BLaER1 treated with 17β-estradiol and CSF1 and Interleukin-3, amounts not matched to agents 10 nM and 100 nM (cell line): ENCODE measurements at regions not wholly inside any gene's neighbourhood (a gene's known extent, or its start where the extent isn't known, plus 50 kb on each side); places are given as distances from the start of the nearest gene placed in this dataset.

Source experiments
- H3K27ac ChIP-seq, 11 experiments: shearing (Covaris generic); formaldehyde crosslinking; 2 replicates each; pipeline ENCODE4 v1.8.1; 2022
- H3K27me3 ChIP-seq, 11 experiments: shearing (Covaris generic); formaldehyde crosslinking; 2 replicates each; pipeline ENCODE4 v1.8.1; 2022
- H3K36me3 ChIP-seq, 11 experiments: shearing (Covaris generic); formaldehyde crosslinking; 2 replicates each; pipeline ENCODE4 v1.8.1; 2022
- H3K4me1 ChIP-seq, 10 experiments: shearing (Covaris generic); formaldehyde crosslinking; 2 replicates each; pipeline ENCODE4 v1.8.1; 2022
- H3K4me2 ChIP-seq, 11 experiments: shearing (Covaris generic); formaldehyde crosslinking; 2 replicates each; pipeline ENCODE4 v1.8.1; 2022
- H3K4me3 ChIP-seq, 10 experiments: shearing (Covaris generic); formaldehyde crosslinking; 2 replicates each; pipeline ENCODE4 v1.8.1; 2022
- H3K9ac ChIP-seq, 11 experiments: shearing (Covaris generic); formaldehyde crosslinking; 2 replicates each; pipeline ENCODE4 v1.8.1; 2022
- H3K9me3 ChIP-seq, 11 experiments: shearing (Covaris generic); formaldehyde crosslinking; replicated peaks in 1 of 11; 2 replicates each; pipeline ENCODE4 v1.8.1; 2022
- H4K20me1 ChIP-seq, 11 experiments: shearing (Covaris generic); formaldehyde crosslinking; 2 replicates each; pipeline ENCODE4 v1.8.1; 2022
- Cebpa-rat ChIP-seq, 11 experiments: shearing (Covaris generic); IDR thresholded peaks; 2 replicates each; pipeline ENCODE4 v1.8.1; 2022

GRCh38 chr2:106618614-106619013, 131.4 kb downstream of the CD8B2 start:
- no peaks in the 10 kb centered on the region for H4K20me1 ChIP-seq
- H3K4me1 ChIP-seq = no peaks in the 10 kb centered on the region
- H3K4me3 ChIP-seq = no peak overlapping the region
- no peak overlapping the region for H3K4me2 ChIP-seq
- no peak overlapping the region for H3K27ac ChIP-seq
- H3K9me3 ChIP-seq = 0 out of 22 replicates have a peak, but pooled peaks cover 0 to 3% (median 0%) of the 10 kb centered on the region in 11 experiments
- no peaks in the 10 kb centered on the region for H3K27me3 ChIP-seq
- no peak for TF ChIP-seq Cebpa-rat (IDR thresholded peaks at IDR 0.05)
- no peaks in the 10 kb centered on the region for H3K36me3 ChIP-seq
- no peak overlapping the region for H3K9ac ChIP-seq

- no peak overlapping the region for H3K9ac ChIP-seq
- H3K27me3 ChIP-seq = no peaks in the 10 kb centered on the region
- H3K4me2 ChIP-seq = no peak overlapping the region
- no peak overlapping the region for H3K4me3 ChIP-seq
- H3K4me1 ChIP-seq = no peaks in the 10 kb centered on the region
- peaks cover 13 to 19% (median 15%) of the 10 kb centered on the region in 11 experiments for H3K9me3 ChIP-seq
- peaks cover 0 to 5% (median 0%) of the 10 kb centered on the region in 11 experiments; a peak in 1 of 22 replicates for H3K36me3 ChIP-seq
- H4K20me1 ChIP-seq = no peaks in the 10 kb centered on the region
- no peak overlapping the region for H3K27ac ChIP-seq
- TF ChIP-seq Cebpa-rat (IDR thresholded peaks at IDR 0.05) = no peak
Measured at GRCh38 chr2:106623456-106623855, 136.3 kb downstream of the CD8B2 start.

GRCh38 chr2:106624787-106625380, 137.7 kb downstream of the CD8B2 start:
- Histone ChIP-seq H3K4me3 (no peak overlapping the region), H3K9me3 (peaks cover 19 to 30% (median 24%) of the 10 kb centered on the region in 11 experiments), H3K27ac (no peak overlapping the region), H3K9ac (no peak overlapping the region), H4K20me1 (no peaks in the 10 kb centered on the region), H3K36me3 (peaks cover 0 to 5% (median 0%) of the 10 kb centered on the region in 11 experiments; a peak in 1 of 22 replicates), H3K4me1 (no peaks in the 10 kb centered on the region), H3K4me2 (no peak overlapping the region), H3K27me3 (no peaks in the 10 kb centered on the region)
- no peak for TF ChIP-seq Cebpa-rat (IDR thresholded peaks at IDR 0.05)

- Histone ChIP-seq H3K27ac (no peak overlapping the region), H3K27me3 (no peaks in the 10 kb centered on the region), H4K20me1 (no peaks in the 10 kb centered on the region), H3K36me3 (peaks cover 0 to 5% (median 0%) of the 10 kb centered on the region in 11 experiments; a peak in 1 of 22 replicates), H3K9ac (no peak overlapping the region), H3K9me3 (peaks cover 19 to 30% (median 24%) of the 10 kb centered on the region in 11 experiments), H3K4me2 (no peak overlapping the region), H3K4me1 (no peaks in the 10 kb centered on the region), H3K4me3 (no peak overlapping the region)
- TF ChIP-seq Cebpa-rat (IDR thresholded peaks at IDR 0.05) = no peak
Measured at GRCh38 chr2:106628377-106628776, 141.2 kb downstream of the CD8B2 start.

DNA sequence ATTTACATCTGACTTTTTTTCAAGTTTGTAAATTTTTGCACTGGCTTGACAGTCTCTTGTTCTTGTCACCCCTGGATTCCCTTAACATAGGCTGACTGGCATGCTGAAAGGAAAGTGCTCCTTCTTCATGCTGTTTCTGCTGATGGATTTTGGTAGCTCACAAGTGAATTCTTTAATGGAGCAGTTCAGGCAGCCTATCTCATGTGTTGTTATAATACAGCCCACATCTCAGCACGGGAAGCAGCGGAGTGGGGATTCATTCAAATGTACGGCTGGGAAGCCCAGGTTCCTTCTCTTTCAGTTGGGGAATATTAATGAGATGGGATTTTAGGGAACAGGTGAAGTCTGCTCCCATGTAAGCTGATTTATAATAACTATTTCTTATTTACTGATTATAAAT, 142.8 kb downstream of the CD8B2 start:
- Histone ChIP-seq H3K4me1 (no peaks in the 10 kb centered on the region), H3K4me3 (no peak overlapping the region), H4K20me1 (no peaks in the 10 kb centered on the region), H3K36me3 (peaks cover 0 to 5% (median 0%) of the 10 kb centered on the region in 11 experiments; a peak in 1 of 22 replicates), H3K4me2 (no peak overlapping the region), H3K9me3 (peaks cover 19 to 30% (median 24%) of the 10 kb centered on the region in 11 experiments), H3K27me3 (no peaks in the 10 kb centered on the region), H3K27ac (no peak overlapping the region), H3K9ac (no peak overlapping the region)
- TF ChIP-seq Cebpa-rat (IDR thresholded peaks at IDR 0.05) = no peak

- Histone ChIP-seq H3K9ac (no peak overlapping the region), H4K20me1 (no peaks in the 10 kb centered on the region), H3K4me1 (no peaks in the 10 kb centered on the region), H3K4me3 (no peak overlapping the region), H3K36me3 (peaks cover 0 to 5% (median 0%) of the 10 kb centered on the region in 11 experiments; a peak in 1 of 22 replicates), H3K27ac (no peak overlapping the region), H3K27me3 (no peaks in the 10 kb centered on the region), H3K4me2 (no peak overlapping the region), H3K9me3 (peaks cover 19 to 30% (median 24%) of the 10 kb centered on the region in 11 experiments)
- no peak for TF ChIP-seq Cebpa-rat (IDR thresholded peaks at IDR 0.05)
Measured at GRCh38 chr2:106631281-106631680, 144.1 kb downstream of the CD8B2 start.

DNA sequence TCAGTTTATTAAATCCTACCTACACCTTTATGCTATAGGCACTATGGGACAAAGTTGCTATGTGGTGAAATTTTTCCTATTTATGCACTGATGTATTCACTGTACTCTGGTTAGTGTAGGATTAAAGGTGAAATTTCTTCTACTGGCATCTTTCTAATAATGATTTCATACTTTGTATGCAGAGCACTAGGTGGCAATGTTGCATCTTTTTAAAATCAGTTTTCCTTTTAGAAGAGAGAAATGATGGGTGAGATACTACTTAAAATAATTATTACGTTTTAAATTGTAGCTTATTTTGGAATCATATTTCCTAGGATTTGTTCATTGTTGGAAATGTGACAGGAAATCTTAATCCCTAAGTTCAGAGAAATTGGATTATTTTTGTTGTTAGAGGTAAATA, 150.9 kb downstream of the CD8B2 start:
- H3K4me3 ChIP-seq = no peak overlapping the region
- no peak overlapping the region for H3K9ac ChIP-seq
- H3K27me3 ChIP-seq = no peaks in the 10 kb centered on the region
- no peaks in the 10 kb centered on the region for H3K9me3 ChIP-seq
- TF ChIP-seq Cebpa-rat (IDR thresholded peaks at IDR 0.05) = no peak
- H3K36me3 ChIP-seq = no peaks in the 10 kb centered on the region
- no peaks in the 10 kb centered on the region for H3K4me1 ChIP-seq
- H4K20me1 ChIP-seq = no peaks in the 10 kb centered on the region
- H3K4me2 ChIP-seq = no peak overlapping the region
- H3K27ac ChIP-seq = no peak overlapping the region

DNA sequence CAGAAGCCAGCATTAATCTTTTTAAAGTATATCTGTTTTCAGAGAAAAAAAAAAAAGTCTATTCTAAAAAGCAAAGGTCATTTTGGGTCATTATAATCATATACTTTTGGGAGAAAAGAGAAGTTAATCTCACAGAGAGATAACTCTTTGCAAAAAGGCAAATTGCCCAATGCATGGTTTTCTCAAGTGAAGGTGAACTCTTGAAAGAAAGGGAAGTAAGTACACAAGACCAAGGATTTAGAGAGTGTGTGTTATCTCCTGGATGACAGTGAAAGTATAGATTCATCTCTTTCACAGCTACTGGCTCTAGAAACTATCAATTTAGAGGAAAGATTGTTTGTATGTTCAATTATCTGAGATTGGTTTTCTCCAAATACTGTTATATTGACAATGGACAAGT, 151.4 kb downstream of the CD8B2 start:
- Histone ChIP-seq H3K4me2 (no peak overlapping the region), H4K20me1 (no peaks in the 10 kb centered on the region), H3K9me3 (no peaks in the 10 kb centered on the region), H3K27me3 (no peaks in the 10 kb centered on the region), H3K9ac (no peak overlapping the region), H3K27ac (no peak overlapping the region), H3K4me3 (no peak overlapping the region), H3K36me3 (no peaks in the 10 kb centered on the region), H3K4me1 (no peaks in the 10 kb centered on the region)
- no peak for TF ChIP-seq Cebpa-rat (IDR thresholded peaks at IDR 0.05)

DNA sequence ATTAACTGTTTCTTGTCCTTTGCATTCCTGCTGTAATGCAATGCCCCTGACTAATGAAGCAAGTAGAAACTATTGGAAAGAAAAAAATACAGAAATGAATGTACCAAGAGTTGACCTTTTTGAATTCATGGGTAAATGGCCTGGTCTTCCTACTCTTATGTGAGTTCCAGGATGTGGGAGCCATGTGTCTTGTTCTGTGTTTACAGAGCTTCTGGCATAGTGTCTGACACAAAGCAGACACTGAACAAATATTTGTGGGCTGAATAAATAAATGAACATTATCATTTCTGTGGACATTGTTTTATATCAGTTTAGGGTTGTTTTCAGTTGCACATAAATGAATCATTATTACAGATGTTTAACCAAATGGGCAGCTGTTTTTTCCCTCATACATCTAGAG, 155.5 kb downstream of the CD8B2 start:
- Histone ChIP-seq H3K9ac (no peak overlapping the region), H3K27ac (no peak overlapping the region), H3K4me3 (no peak overlapping the region), H4K20me1 (no peaks in the 10 kb centered on the region), H3K36me3 (no peaks in the 10 kb centered on the region), H3K4me2 (no peak overlapping the region), H3K4me1 (no peaks in the 10 kb centered on the region), H3K27me3 (no peaks in the 10 kb centered on the region), H3K9me3 (no peaks in the 10 kb centered on the region)
- TF ChIP-seq Cebpa-rat (IDR thresholded peaks at IDR 0.05) = no peak

DNA sequence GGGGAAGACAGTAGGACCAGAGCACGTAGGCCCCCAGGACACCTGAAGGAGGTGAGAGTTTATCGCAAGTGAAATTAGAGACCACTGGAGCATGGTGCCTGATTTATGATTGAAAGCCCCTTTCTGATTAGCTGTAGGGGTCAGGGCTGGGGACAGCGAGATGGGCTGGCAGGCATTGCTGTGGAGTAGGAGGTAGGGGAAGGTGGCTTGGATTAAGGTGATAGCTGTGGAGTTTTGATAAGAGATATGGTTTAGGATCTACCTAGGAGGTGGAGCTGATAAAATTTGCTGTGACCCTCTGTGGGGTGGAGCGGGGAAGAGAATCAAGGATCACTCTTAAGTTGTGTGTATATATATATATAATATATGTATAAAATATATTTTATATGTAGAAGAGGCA, 157.5 kb downstream of the CD8B2 start:
- Histone ChIP-seq H3K4me2 (no peak overlapping the region), H3K27me3 (no peaks in the 10 kb centered on the region)
- no peak for TF ChIP-seq Cebpa-rat (IDR thresholded peaks at IDR 0.05)

More for the DNA sequence above, 157.5 kb downstream of the CD8B2 start:
- Histone ChIP-seq H3K27ac (no peak overlapping the region), H3K9me3 (no peaks in the 10 kb centered on the region), H4K20me1 (no peaks in the 10 kb centered on the region), H3K4me3 (no peak overlapping the region), H3K36me3 (no peaks in the 10 kb centered on the region), H3K9ac (no peak overlapping the region), H3K4me1 (no peaks in the 10 kb centered on the region)
